Thyroid gland (tissue), 4 donors: ENCODE measurements at regions not wholly inside any gene's neighbourhood (a gene's known extent, or its start where the extent isn't known, plus 50 kb on each side); places are given as distances from the start of the nearest gene placed in this dataset.

Experiments used
- DNase-seq, 2 donors: peaks; one replicate each; pipeline ENCODE4 v3.0.0-alpha.2; 2019
- H3K27ac ChIP-seq, 3 donors: fragments of 200-600 bp; sonication (generic); 1 replicate in 2 of 3; 2 replicates in 1 of 3; pipeline ENCODE4 v1.5.1; 2016 to 2019; ENCODE audit warnings: mild to moderate bottlenecking in 1 of 3, moderate library complexity in 1 of 3
- H3K27me3 ChIP-seq: fragments of 200-600 bp; sonication (generic); one replicate; pipeline ENCODE4 v1.5.1; 2019
- H3K36me3 ChIP-seq, 2 donors: fragments of 200-600 bp; sonication (generic); one replicate each; pipeline ENCODE4 v1.5.1; 2016 to 2019
- H3K4me1 ChIP-seq, 2 donors: fragments of 200-600 bp; sonication (generic); one replicate each; pipeline ENCODE4 v1.5.1; 2017 to 2019
- H3K4me3 ChIP-seq, 3 donors: fragments of 200-600 bp; sonication (generic); replicated peaks in 1 of 3; 1 replicate in 2 of 3; 2 replicates in 1 of 3; pipeline ENCODE4 v1.5.1; 2016; ENCODE audit warnings: mild to moderate bottlenecking in 1 of 3
- H3K9me3 ChIP-seq: fragments of 200-600 bp; sonication (generic); one replicate; pipeline ENCODE4 v1.5.1; 2017
- CTCF ChIP-seq, 6 experiments: fragments of 200-600 bp in 3 of 6; fragments of 450-650 bp in 3 of 6; sonication (generic) in 3 of 6; IDR thresholded peaks; one replicate each; pipeline ENCODE4 v1.5.1; 2016 to 2019; ENCODE audit warnings: antibody characterized with exemption in 6 of 6, mild to moderate bottlenecking in 2 of 6, inconsistent platforms in 1 of 6, moderate library complexity in 1 of 6
- POLR2A ChIP-seq, 2 donors: fragments of 450-650 bp; IDR thresholded peaks; one replicate each; pipeline ENCODE4 v1.6.1; 2017; ENCODE audit warnings: antibody characterized with exemption in 2 of 2, mild to moderate bottlenecking in 2 of 2, moderate library complexity in 1 of 2
- WGBS, 2 donors: methylation state at CpG; one replicate each; pipeline ENCODE4 v1.1.5; 2017; 5-methylcytosine and 5-hydroxymethylcytosine counted together
- intact Hi-C: fragments of 100-400 bp; cut with DNase I; formaldehyde crosslinking; loops from one replicate; pipeline ENCODE4 v1.15.1; 2023

- no peaks in the 10 kb centered on the region for H3K27me3 ChIP-seq
- H3K4me3 ChIP-seq: no peak overlapping the region
- H3K27ac ChIP-seq: no peak overlapping the region
- no peaks in the 10 kb centered on the region for H3K9me3 ChIP-seq
- 57 to 71% methylated on average over 2 of the region's 2 CpGs for WGBS, 2 donors
- H3K36me3 ChIP-seq: no peaks in the 10 kb centered on the region
- no peak for DNase-seq
- TF ChIP-seq CTCF (IDR thresholded peaks at IDR 0.05): no peak
- TF ChIP-seq POLR2A (IDR thresholded peaks at IDR 0.05): no peak
- H3K4me1 ChIP-seq: no peaks in the 10 kb centered on the region
- intact Hi-C loops: no loop called here
These were observed 98.8 kb upstream of the EOLA2 start for GRCh38 chrX:150037041-150037440.

GRCh38 chrX:150038315-150038714 lies 100.0 kb upstream of the EOLA2 start:
- WGBS, 2 donors: 81 to 86% methylated on average over 3 of the region's 3 CpGs
- no peaks in the 10 kb centered on the region for H3K36me3 ChIP-seq
- TF ChIP-seq POLR2A (IDR thresholded peaks at IDR 0.05) (no peak), CTCF (IDR thresholded peaks at IDR 0.05) (no peak)
- H3K4me3 ChIP-seq: no peak overlapping the region
- no peak for DNase-seq
- intact Hi-C loops: no loop called here
- no peak overlapping the region for H3K27ac ChIP-seq
- H3K27me3 ChIP-seq: no peaks in the 10 kb centered on the region
- no peaks in the 10 kb centered on the region for H3K9me3 ChIP-seq
- H3K4me1 ChIP-seq: no peaks in the 10 kb centered on the region

- WGBS, 2 donors: 82 to 93% methylated on average over 1 of the region's 1 CpG
- no peak overlapping the region for H3K4me3 ChIP-seq
- TF ChIP-seq CTCF (IDR thresholded peaks at IDR 0.05): no peak
- TF ChIP-seq POLR2A (IDR thresholded peaks at IDR 0.05): no peak
These were observed 100.8 kb upstream of the EOLA2 start for GRCh38 chrX:150038986-150039599.

DNA sequence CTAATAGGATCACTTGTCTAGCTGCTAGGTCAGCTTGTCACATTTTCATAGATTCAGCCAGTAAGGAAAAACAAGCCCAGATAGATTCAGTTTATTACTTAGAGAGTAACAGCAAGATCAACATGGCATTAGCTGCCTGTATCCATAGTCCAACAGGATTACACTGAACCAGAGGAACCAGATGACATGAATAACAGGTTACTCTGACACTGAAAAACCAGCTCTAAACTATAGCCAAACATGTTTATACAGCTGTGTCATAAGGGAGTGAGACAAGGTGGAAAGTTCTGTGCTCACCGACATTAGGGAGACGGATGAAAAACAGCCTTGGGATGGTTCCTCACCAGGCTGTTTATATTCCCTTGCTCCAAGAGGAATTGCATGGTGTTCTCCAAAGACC lies 102.9 kb upstream of the EOLA2 start:
- Histone ChIP-seq H3K27ac (no peak overlapping the region), H3K27me3 (no peaks in the 10 kb centered on the region), H3K9me3 (no peaks in the 10 kb centered on the region), H3K4me3 (no peak overlapping the region), H3K36me3 (no peaks in the 10 kb centered on the region), H3K4me1 (no peaks in the 10 kb centered on the region)
- DNase-seq: no peak
- 88% methylated on average over 2 of the region's 2 CpGs for WGBS, 2 donors
- no peak for TF ChIP-seq POLR2A (IDR thresholded peaks at IDR 0.05)
- no peak for TF ChIP-seq CTCF (IDR thresholded peaks at IDR 0.05)
- intact Hi-C loops: no loop called here

More at GRCh38 chrX:150038986-150039599, 100.8 kb upstream of the EOLA2 start:
- intact Hi-C loops: no loop called here
- Histone ChIP-seq H3K27ac (no peak overlapping the region), H3K4me1 (no peaks in the 10 kb centered on the region), H3K9me3 (no peaks in the 10 kb centered on the region), H3K27me3 (no peaks in the 10 kb centered on the region), H3K36me3 (no peaks in the 10 kb centered on the region)
- no peak for DNase-seq

- intact Hi-C loops: no loop called here
- WGBS, 2 donors: 85 to 91% methylated on average over 1 of the region's 2 CpGs
- Histone ChIP-seq H3K27me3 (no peaks in the 10 kb centered on the region), H3K4me1 (no peaks in the 10 kb centered on the region), H3K4me3 (no peak overlapping the region), H3K27ac (no peak overlapping the region), H3K36me3 (no peaks in the 10 kb centered on the region), H3K9me3 (no peaks in the 10 kb centered on the region)
- TF ChIP-seq POLR2A (IDR thresholded peaks at IDR 0.05) (no peak), CTCF (IDR thresholded peaks at IDR 0.05) (no peak)
- DNase-seq: no peak
These were observed 106.3 kb upstream of the EOLA2 start for GRCh38 chrX:150044556-150044955.
